CD14-positive monocyte (primary cell): ENCODE measurements at regions not wholly inside any gene's neighbourhood (a gene's known extent, or its start where the extent isn't known, plus 50 kb on each side); places are given as distances from the start of the nearest gene placed in this dataset.

Experiments used
- DNase-seq, 3 donors: peaks; one replicate each; pipeline ENCODE4 v3.0.0-alpha.2; 2011 to 2022
- H2AFZ ChIP-seq: 2 replicates; pipeline ENCODE4 v1.6.0; 2012; ENCODE audit warnings: mild to moderate bottlenecking, low read depth, low read length, inconsistent platforms; ENCODE audit not compliant: insufficient read depth, poor library complexity, severe bottlenecking
- H3K27ac ChIP-seq, 2 donors: 1 replicate in 1 of 2; 2 replicates in 1 of 2; pipeline ENCODE4 v1.5.1; 2012 to 2013; ENCODE audit warnings: low read length in 2 of 2, control low read depth in 1 of 2, inconsistent platforms in 1 of 2, low read depth in 1 of 2, mild to moderate bottlenecking in 1 of 2
- H3K27me3 ChIP-seq, 2 donors: one replicate each; pipeline versions ENCODE4 v1.6.0 to v1.6.1; 2011 to 2013; ENCODE audit warnings: low read length in 2 of 2; ENCODE audit not compliant: control insufficient read depth in 2 of 2, insufficient read depth in 2 of 2
- H3K36me3 ChIP-seq, 2 donors: replicated peaks in 1 of 2; 1 replicate in 1 of 2; 2 replicates in 1 of 2; pipeline versions ENCODE4 v1.5.1 to v1.6.1; 2012 to 2013; ENCODE audit warnings: low read length in 2 of 2, control low read depth in 1 of 2, inconsistent platforms in 1 of 2, mild to moderate bottlenecking in 1 of 2; ENCODE audit not compliant: insufficient read depth in 2 of 2, control insufficient read depth in 1 of 2
- H3K4me1 ChIP-seq, 2 donors: 1 replicate in 1 of 2; 2 replicates in 1 of 2; pipeline versions ENCODE4 v1.5.1 to v1.6.1; 2012 to 2013; ENCODE audit warnings: low read length in 2 of 2, control low read depth in 1 of 2, inconsistent platforms in 1 of 2, mild to moderate bottlenecking in 1 of 2, moderate library complexity in 1 of 2; ENCODE audit not compliant: insufficient read depth in 2 of 2, control insufficient read depth in 1 of 2
- H3K4me2 ChIP-seq: replicated peaks from 2 replicates; pipeline ENCODE3; 2012; ENCODE audit warnings: low read length, moderate library complexity, mild to moderate bottlenecking; ENCODE audit not compliant: poor library complexity, severe bottlenecking; ENCODE audit errors: extremely low read depth
- H3K4me3 ChIP-seq, 3 experiments: fragments of 200-600 bp in 1 of 3; sonication (generic) in 1 of 3; replicated peaks in 1 of 3; 1 replicate in 2 of 3; 2 replicates in 1 of 3; pipeline ENCODE4 v1.5.1; 2011 to 2013; ENCODE audit warnings: low read length in 3 of 3, mild to moderate bottlenecking in 3 of 3, control low read depth in 2 of 3, low read depth in 2 of 3, inconsistent platforms in 1 of 3, moderate library complexity in 1 of 3
- H3K79me2 ChIP-seq: 2 replicates; pipeline ENCODE4 v1.6.0; 2012; ENCODE audit warnings: mild to moderate bottlenecking, control low read depth, inconsistent platforms, low read length, moderate library complexity; ENCODE audit not compliant: insufficient read depth
- H3K9ac ChIP-seq: 2 replicates; pipeline ENCODE4 v1.6.0; 2017; ENCODE audit warnings: low read length, mild to moderate bottlenecking; ENCODE audit not compliant: insufficient read depth, poor library complexity, severe bottlenecking
- H3K9me3 ChIP-seq, 2 donors: replicated peaks in 1 of 2; 1 replicate in 1 of 2; 2 replicates in 1 of 2; pipeline versions ENCODE4 v1.5.1 to v1.6.1; 2012 to 2013; ENCODE audit warnings: low read length in 2 of 2, control low read depth in 1 of 2; ENCODE audit not compliant: control insufficient read depth in 1 of 2, insufficient read depth in 1 of 2
- H4K20me1 ChIP-seq: 2 replicates; pipeline ENCODE4 v1.6.0; 2012; ENCODE audit warnings: mild to moderate bottlenecking, low read length, control low read depth, moderate library complexity; ENCODE audit not compliant: insufficient read depth
- H3K27ac Mint-ChIP-seq, 7 donors: one replicate each; pipeline ENCODE4 v1.8.0; 2020; ENCODE audit warnings: mild to moderate bottlenecking in 7 of 7, mixed read lengths in 7 of 7, moderate library complexity in 6 of 7, inconsistent platforms in 2 of 7
- H3K27me3 Mint-ChIP-seq, 3 donors: one replicate each; pipeline ENCODE4 v1.8.0; 2021 to 2022; ENCODE audit warnings: low read depth in 3 of 3, mild to moderate bottlenecking in 3 of 3, mixed read lengths in 3 of 3, moderate library complexity in 3 of 3, inconsistent platforms in 1 of 3
- H3K36me3 Mint-ChIP-seq, 2 donors: one replicate each; pipeline ENCODE4 v1.8.0; 2020; ENCODE audit warnings: mixed read lengths in 2 of 2, inconsistent platforms in 1 of 2, mild to moderate bottlenecking in 1 of 2
- H3K4me1 Mint-ChIP-seq: one replicate; pipeline ENCODE4 v1.8.0; 2020; ENCODE audit warnings: mild to moderate bottlenecking, mixed read lengths
- H3K4me3 Mint-ChIP-seq, 2 donors: one replicate each; pipeline ENCODE4 v1.8.0; 2020; ENCODE audit warnings: mild to moderate bottlenecking in 2 of 2, mixed read lengths in 2 of 2, moderate library complexity in 1 of 2
- H3K9me3 Mint-ChIP-seq, 7 donors: one replicate each; pipeline ENCODE4 v1.8.0; 2020 to 2022; ENCODE audit warnings: mixed read lengths in 7 of 7, mild to moderate bottlenecking in 6 of 7, moderate library complexity in 6 of 7, inconsistent platforms in 2 of 7
- CTCF ChIP-seq: fragments of 200-600 bp; IDR thresholded peaks from one replicate; pipeline ENCODE4 v1.8.0; 2022; ENCODE audit warnings: antibody characterized with exemption, mild to moderate bottlenecking
- WGBS: methylation state at CpG from one replicate; pipeline ENCODE4 v1.1.5; 2013; ENCODE audit warnings: missing lambda C conversion rate; ENCODE audit not compliant: insufficient coverage; 5-methylcytosine and 5-hydroxymethylcytosine counted together
- intact Hi-C, 2 donors: fragments of 100-400 bp; cut with micrococcal nuclease; formaldehyde crosslinking; loops; one replicate each; pipeline versions ENCODE4 v1.15.0 to v1.15.1; 2023

DNA sequence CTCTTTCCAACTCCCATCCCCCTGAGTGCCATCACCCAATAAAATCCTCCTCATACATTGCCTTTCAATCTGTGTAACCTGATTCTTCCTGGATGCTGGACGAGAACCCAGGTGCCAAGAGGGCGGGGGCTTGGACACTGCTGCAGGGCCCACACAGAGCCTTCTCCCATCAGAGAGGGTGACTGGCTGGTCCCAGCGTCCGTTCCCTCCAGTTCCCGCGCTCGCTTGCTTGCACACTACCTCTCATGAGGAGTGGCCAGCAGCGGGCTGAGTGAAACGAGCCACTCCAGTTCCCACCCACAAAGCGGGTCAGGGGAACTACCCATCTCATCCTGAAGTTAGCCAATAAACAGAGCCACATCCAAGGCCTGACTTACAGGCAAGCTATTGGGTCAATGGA, 602.6 kb upstream of the ADAMTS16 start:
- 88% methylated on average over 10 of the region's 10 CpGs for WGBS
- no peaks in the 10 kb centered on the region for H4K20me1 ChIP-seq
- no peaks in the 10 kb centered on the region for H3K36me3 ChIP-seq
- TF ChIP-seq CTCF: no peak
- no peak for DNase-seq
- H3K4me3 ChIP-seq: no peak overlapping the region
- no peaks in the 10 kb centered on the region for H3K4me1 ChIP-seq
- H3K27ac ChIP-seq: no peak overlapping the region
- intact Hi-C loops: no loop called here
- no peaks in the 10 kb centered on the region for H3K4me1 Mint-ChIP-seq
- peaks cover 12 to 29% of the 10 kb centered on the region in 2 donors for H3K9me3 ChIP-seq
- no peak overlapping the region for H2AFZ ChIP-seq
- H3K27me3 ChIP-seq: no peaks in the 10 kb centered on the region
- H3K9me3 Mint-ChIP-seq: peaks cover 0 to 30% (median 5%) of the 10 kb centered on the region in 7 donors
- no peak overlapping the region for H3K27ac Mint-ChIP-seq
- H3K4me2 ChIP-seq: no peak overlapping the region
- H3K36me3 Mint-ChIP-seq: no peaks in the 10 kb centered on the region
- H3K9ac ChIP-seq: no peak overlapping the region
- H3K4me3 Mint-ChIP-seq: no peak overlapping the region
- peaks cover 0 to 2% (median 0%) of the 10 kb centered on the region in 3 donors for H3K27me3 Mint-ChIP-seq
- H3K79me2 ChIP-seq: no peaks in the 10 kb centered on the region

DNA sequence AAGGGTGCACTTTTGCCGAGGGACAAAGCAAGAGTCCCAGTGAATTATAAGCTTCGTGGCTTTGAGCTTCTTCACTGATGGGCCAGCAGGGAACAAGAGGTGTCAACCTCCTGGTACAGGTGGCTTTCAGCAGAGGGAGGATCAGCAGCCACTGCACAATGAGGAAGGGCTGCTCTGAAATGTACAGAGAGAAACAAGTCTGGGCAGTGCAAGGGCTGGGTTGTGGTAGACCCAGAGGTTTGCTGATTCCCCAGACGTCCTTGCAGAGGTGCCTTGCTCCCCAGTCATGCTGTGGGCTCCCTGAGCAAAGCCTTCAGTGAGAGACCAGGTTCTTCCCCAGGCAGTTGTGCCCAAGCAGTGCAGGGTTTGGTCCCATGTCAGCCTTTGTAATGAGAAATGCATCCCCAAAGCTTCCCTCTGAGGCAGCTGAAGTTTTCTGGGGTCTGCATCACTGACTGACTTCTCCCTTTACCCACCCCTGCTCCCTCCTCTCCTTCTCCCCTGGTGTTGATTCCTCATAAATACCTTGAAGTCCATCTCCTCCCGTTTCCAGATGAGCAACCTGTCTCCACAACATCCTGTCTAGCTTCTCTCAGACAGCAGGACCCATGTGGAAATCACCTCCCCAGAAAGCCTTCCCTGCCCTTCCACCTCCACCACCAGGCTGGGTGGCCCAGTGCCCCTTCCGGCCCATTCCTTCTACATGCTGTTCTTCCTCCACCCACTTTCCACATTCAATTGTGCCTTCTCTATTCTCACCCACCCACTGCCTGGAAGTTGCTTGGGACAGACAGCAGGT, 599.6 kb upstream of the ADAMTS16 start:
- Histone ChIP-seq H3K4me1 (no peaks in the 10 kb centered on the region), H3K4me3 (no peak overlapping the region), H3K79me2 (no peaks in the 10 kb centered on the region), H3K4me2 (no peak overlapping the region), H2AFZ (no peak overlapping the region), H3K9ac (no peak overlapping the region), H4K20me1 (no peaks in the 10 kb centered on the region), H3K36me3 (no peaks in the 10 kb centered on the region), H3K27ac (no peak overlapping the region), H3K9me3 (peaks cover 12 to 27% of the 10 kb centered on the region in 2 donors), H3K27me3 (no peaks in the 10 kb centered on the region)
- no peaks in the 10 kb centered on the region for H3K27me3 Mint-ChIP-seq
- intact Hi-C loops: no loop called here
- no peak for DNase-seq
- no peak for TF ChIP-seq CTCF
- 69% methylated on average over 5 of the region's 5 CpGs for WGBS
- H3K4me3 Mint-ChIP-seq: no peak overlapping the region
- H3K4me1 Mint-ChIP-seq: no peaks in the 10 kb centered on the region
- no peaks in the 10 kb centered on the region for H3K36me3 Mint-ChIP-seq
- H3K9me3 Mint-ChIP-seq: peaks cover 0 to 26% (median 3%) of the 10 kb centered on the region in 7 donors
- H3K27ac Mint-ChIP-seq: no peak overlapping the region
